ENCODE measurements at regions not wholly inside any gene's neighbourhood (a gene's known extent, or its start where the extent isn't known, plus 50 kb on each side); places are given as distances from the start of the nearest gene placed in this dataset.
"Not testable (repeated sequence)": the region's sequence is repeated elsewhere in the genome, so short reads cannot be mapped to it uniquely, and the experiment has no call there.

DNA sequence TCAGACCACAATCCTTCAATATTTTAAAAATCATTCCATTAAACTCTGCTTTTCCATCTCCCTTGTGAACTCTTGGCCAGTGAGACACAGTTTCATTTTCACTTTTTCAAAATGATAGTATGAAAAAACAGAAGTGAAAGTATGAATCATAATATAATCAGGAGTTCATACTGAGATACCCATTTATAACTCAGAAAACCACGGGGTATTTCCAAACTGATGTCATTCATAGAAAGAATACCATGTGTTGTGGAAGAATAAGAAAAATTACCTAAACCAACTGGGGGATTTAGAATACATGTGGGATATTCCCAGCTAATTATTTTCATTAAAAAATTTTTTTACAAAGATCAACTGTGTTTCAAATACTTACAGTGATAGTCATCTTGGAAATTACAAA, 149.9 kb downstream of the MRPL39 start:
- TF ChIP-seq EZH2 (IDR thresholded peaks at IDR 0.05), result no peak
- H3K4me3 ChIP-seq, result no peak overlapping the region
- DNase-seq (ENCODE audit: low read depth, low spot score), result no peak

DNA sequence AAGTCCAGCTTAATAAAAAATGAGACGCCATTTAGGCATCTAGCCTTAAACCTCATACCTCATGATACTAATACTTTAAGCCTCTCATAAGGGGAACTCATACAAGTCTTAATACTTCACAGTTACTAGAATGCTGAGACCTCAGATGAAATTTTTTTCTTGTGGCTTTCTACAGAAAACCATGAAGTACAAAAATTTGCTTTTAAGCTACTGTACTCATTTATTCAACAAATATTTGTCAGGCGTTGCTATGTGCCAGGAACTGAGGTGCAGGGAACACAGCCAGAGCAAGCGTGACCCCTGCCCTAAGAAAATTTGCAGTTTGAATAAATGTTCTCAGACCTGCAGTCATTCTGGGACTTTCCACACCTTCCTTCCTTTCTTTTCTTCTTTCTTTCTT, 150.6 kb downstream of the MRPL39 start:
- no peaks in the 10 kb centered on the region for H3K36me3 ChIP-seq (ENCODE audit: insufficient read depth, low read length)
- no peak for DNase-seq (ENCODE audit: low read depth, low spot score)
- H3K9ac ChIP-seq (ENCODE audit: insufficient read length), result no peak overlapping the region
- H3K27ac ChIP-seq, result no peak overlapping the region
- TF ChIP-seq FOXP2 (optimal IDR thresholded peaks at IDR 0.05; ENCODE audit: control extremely low read depth, extremely low read length, insufficient read depth) (no peak), POLR2AphosphoS5 (IDR thresholded peaks at IDR 0.05; ENCODE audit: borderline replicate concordance, low read depth, low read length) (no peak), EZH2 (IDR thresholded peaks at IDR 0.05) (no peak)
- no peaks in the 10 kb centered on the region for H3K9me3 ChIP-seq (ENCODE audit: low read depth, low read length)
- no peak overlapping the region for H3K4me3 ChIP-seq

More for the DNA sequence above, 149.9 kb downstream of the MRPL39 start:
- Histone ChIP-seq H3K36me3 (ENCODE audit: insufficient read depth, low read length) (no peaks in the 10 kb centered on the region), H3K9me3 (ENCODE audit: low read depth, low read length) (no peaks in the 10 kb centered on the region), H3K9ac (ENCODE audit: insufficient read length) (no peak overlapping the region), H3K27ac (no peak overlapping the region)

DNA sequence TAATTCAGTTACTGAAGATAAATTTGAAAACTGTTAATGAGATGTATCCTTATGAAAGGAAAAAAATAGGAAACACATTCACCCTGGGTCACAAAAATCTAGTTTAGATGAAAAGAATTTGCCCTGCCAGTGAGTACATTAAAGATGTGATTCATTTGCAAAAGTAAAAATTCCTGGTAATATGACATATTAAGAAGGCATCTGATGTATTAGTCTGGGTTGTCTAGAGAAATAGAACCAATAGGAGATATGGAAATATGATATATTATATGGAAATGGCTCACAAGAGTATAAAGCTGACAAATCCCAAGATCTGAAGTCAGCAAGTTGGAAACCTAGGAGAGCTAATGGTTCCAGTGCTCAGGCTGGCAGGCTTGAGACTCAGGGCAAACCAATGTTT, 153.8 kb downstream of the MRPL39 start:
- no peak overlapping the region for H3K9ac ChIP-seq (ENCODE audit: insufficient read length)
- no peak overlapping the region for H3K4me3 ChIP-seq
- H3K27ac ChIP-seq, result no peak overlapping the region
- H3K9me3 ChIP-seq (ENCODE audit: low read depth, low read length), result no peaks in the 10 kb centered on the region
- no peaks in the 10 kb centered on the region for H3K36me3 ChIP-seq (ENCODE audit: insufficient read depth, low read length)
- no peak for DNase-seq (ENCODE audit: low read depth, low spot score)
- TF ChIP-seq FOXP2 (optimal IDR thresholded peaks at IDR 0.05; ENCODE audit: control extremely low read depth, extremely low read length, insufficient read depth), result no peak
- TF ChIP-seq EZH2 (IDR thresholded peaks at IDR 0.05), result no peak
- TF ChIP-seq POLR2AphosphoS5 (IDR thresholded peaks at IDR 0.05; ENCODE audit: borderline replicate concordance, low read depth, low read length), result no peak

DNA sequence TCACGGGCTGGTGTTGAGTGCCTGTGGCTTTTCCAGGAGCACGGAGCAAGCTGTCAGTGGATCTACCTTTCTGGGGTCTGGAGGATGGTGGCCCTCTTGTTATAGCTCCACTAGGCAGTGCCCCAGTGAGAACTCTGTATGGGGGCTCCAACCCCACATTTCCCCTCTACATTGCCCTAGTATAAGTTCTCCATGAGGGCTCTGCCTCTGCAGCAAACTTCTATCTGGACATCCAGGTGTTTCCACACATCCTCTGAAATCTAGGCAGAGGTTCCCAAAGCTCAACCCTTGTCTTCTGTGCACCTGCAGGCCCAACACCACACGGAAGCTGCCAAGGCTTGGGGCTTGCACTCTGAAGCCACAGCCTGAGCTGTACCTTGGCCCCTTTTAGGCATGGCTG, 157.3 kb downstream of the MRPL39 start:
- no peaks in the 10 kb centered on the region for H3K36me3 ChIP-seq (ENCODE audit: insufficient read depth, low read length)
- no peak overlapping the region for H3K4me3 ChIP-seq
- no peaks in the 10 kb centered on the region for H3K9me3 ChIP-seq (ENCODE audit: low read depth, low read length)
- DNase-seq (ENCODE audit: low read depth, low spot score), result no peak
- no peak for TF ChIP-seq FOXP2 (optimal IDR thresholded peaks at IDR 0.05; ENCODE audit: control extremely low read depth, extremely low read length, insufficient read depth)
- TF ChIP-seq POLR2AphosphoS5 (IDR thresholded peaks at IDR 0.05; ENCODE audit: borderline replicate concordance, low read depth, low read length), result no peak
- no peak for TF ChIP-seq EZH2 (IDR thresholded peaks at IDR 0.05)
- H3K9ac ChIP-seq (ENCODE audit: insufficient read length), result no peak overlapping the region
- H3K27ac ChIP-seq, result no peak overlapping the region

DNA sequence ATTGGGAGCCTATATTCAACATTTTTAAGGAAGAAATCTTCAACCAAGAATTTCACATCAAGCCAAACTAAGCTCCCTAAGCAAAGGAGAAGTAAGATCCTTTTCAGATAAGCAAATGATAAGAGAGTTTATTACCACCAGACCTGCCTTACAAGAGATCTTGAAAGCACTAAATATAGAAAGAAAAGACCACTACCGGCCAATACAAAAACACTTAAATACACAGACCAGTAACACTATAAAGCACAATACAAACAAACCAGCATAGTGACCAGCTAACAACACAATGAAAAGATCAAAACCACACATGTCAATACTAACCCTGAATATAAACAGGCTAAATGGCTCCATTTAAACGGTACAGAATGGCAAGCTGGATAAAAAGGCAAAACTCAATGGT, 165.4 kb downstream of the MRPL39 start:
- Histone ChIP-seq H3K9ac (ENCODE audit: insufficient read length) (no peak overlapping the region), H3K4me3 (no peak overlapping the region), H3K27ac (no peak overlapping the region), H3K36me3 (ENCODE audit: insufficient read depth, low read length) (no peaks in the 10 kb centered on the region), H3K9me3 (ENCODE audit: low read depth, low read length) (no peaks in the 10 kb centered on the region)
- no peak for DNase-seq (ENCODE audit: low read depth, low spot score)
- TF ChIP-seq FOXP2 (optimal IDR thresholded peaks at IDR 0.05; ENCODE audit: control extremely low read depth, extremely low read length, insufficient read depth) (no peak), EZH2 (IDR thresholded peaks at IDR 0.05) (no peak), POLR2AphosphoS5 (IDR thresholded peaks at IDR 0.05; ENCODE audit: borderline replicate concordance, low read depth, low read length) (no peak)

DNA sequence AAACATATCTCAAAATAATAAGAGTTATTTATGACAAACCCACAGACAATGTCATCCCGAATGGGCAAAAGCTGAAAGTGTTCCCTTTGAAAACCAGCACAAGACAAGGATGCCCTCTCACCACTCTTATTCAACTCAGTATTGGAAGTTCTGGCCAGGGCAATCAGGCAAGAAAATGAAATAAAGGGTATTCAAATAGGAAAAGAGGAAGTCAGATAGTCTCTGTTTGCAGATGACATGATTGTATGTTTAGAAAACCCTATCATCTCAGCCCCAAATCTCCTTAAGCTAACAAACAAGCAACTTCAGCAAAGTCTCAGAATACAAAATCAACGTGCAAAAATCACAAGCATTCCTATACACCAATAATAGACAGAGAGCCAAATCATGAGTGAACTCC, 169.8 kb downstream of the MRPL39 start:
- H3K9ac ChIP-seq (ENCODE audit: insufficient read length); H3K36me3 ChIP-seq (ENCODE audit: insufficient read depth, low read length); H3K27ac ChIP-seq: not testable (repeated sequence)

DNA sequence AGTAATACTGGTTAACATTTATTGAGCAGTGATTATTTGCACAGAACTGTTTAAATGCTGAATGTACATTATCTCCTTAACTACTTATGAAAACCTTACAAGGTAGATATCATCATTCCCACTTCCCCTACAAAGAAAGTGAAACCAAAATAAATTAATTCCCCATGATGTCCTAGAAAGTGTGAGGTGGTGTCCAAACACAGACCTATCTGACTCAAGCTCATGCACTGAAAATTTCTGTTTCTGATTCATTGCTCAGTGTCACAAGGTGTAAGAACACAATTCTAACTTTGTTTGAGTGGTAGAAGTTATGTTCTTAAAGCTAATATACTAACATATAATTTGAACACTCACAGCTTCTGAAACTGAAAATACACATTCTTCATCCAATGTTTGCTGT, 178.7 kb downstream of the MRPL39 start:
- Histone ChIP-seq H3K36me3 (ENCODE audit: insufficient read depth, low read length) (no peaks in the 10 kb centered on the region), H3K4me3 (no peak overlapping the region), H3K9ac (ENCODE audit: insufficient read length) (no peak overlapping the region), H3K27ac (no peak overlapping the region), H3K9me3 (ENCODE audit: low read depth, low read length) (no peaks in the 10 kb centered on the region)
- DNase-seq (ENCODE audit: low read depth, low spot score), result no peak
- TF ChIP-seq POLR2AphosphoS5 (IDR thresholded peaks at IDR 0.05; ENCODE audit: borderline replicate concordance, low read depth, low read length) (no peak), FOXP2 (optimal IDR thresholded peaks at IDR 0.05; ENCODE audit: control extremely low read depth, extremely low read length, insufficient read depth) (no peak), EZH2 (IDR thresholded peaks at IDR 0.05) (no peak)

More for the DNA sequence above, 169.8 kb downstream of the MRPL39 start:
- not testable (repeated sequence) for DNase-seq (ENCODE audit: low read depth, low spot score); H3K9me3 ChIP-seq (ENCODE audit: low read depth, low read length); H3K4me3 ChIP-seq

DNA sequence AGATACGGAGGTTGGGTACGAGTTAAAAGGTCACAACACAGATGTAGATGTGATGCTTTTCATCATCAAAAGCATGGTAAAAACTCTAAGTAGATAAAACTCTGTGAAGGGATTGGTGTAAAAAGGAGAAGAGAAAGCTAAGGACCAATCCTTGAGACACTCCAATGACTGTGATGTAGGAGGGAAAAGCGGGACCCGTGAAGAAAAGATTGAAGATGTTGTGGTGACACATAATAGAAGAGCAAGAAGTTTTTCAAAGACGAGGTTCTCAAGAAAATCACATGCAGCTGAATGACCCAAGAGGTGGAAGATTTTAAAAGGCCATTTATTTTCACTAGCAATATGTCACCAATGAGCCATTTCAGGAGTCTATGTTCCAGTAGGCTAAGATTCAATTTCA, 179.5 kb downstream of the MRPL39 start:
- DNase-seq (ENCODE audit: low read depth, low spot score), result no peak
- Histone ChIP-seq H3K27ac (no peak overlapping the region), H3K36me3 (ENCODE audit: insufficient read depth, low read length) (no peaks in the 10 kb centered on the region), H3K9ac (ENCODE audit: insufficient read length) (no peak overlapping the region), H3K9me3 (ENCODE audit: low read depth, low read length) (no peaks in the 10 kb centered on the region), H3K4me3 (no peak overlapping the region)
- no peak for TF ChIP-seq FOXP2 (optimal IDR thresholded peaks at IDR 0.05; ENCODE audit: control extremely low read depth, extremely low read length, insufficient read depth)
- TF ChIP-seq EZH2 (IDR thresholded peaks at IDR 0.05), result no peak
- no peak for TF ChIP-seq POLR2AphosphoS5 (IDR thresholded peaks at IDR 0.05; ENCODE audit: borderline replicate concordance, low read depth, low read length)

DNA sequence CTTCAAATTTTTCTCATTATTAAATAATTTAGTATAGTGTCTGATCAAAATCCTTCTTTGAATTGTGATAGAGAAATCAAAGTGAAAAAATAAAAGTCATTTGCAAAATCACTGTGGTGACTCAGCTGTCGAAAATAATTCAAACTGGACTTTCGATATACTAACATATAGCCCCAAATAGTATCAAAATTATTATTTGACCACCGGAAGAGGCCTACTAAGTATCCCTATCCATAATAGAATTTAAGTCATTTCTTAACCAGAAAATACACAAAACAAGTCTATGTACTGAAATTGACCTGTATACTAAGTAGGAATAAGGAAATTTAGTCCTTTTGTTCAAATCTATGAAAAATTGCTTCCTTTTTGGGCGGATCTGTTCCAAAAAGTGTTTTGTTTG, 180.7 kb downstream of the MRPL39 start:
- DNase-seq (ENCODE audit: low read depth, low spot score), result no peak
- H3K4me3 ChIP-seq, result no peak overlapping the region

More for the DNA sequence above, 180.7 kb downstream of the MRPL39 start:
- TF ChIP-seq EZH2 (IDR thresholded peaks at IDR 0.05), result no peak
- no peak for TF ChIP-seq POLR2AphosphoS5 (IDR thresholded peaks at IDR 0.05; ENCODE audit: borderline replicate concordance, low read depth, low read length)
- TF ChIP-seq FOXP2 (optimal IDR thresholded peaks at IDR 0.05; ENCODE audit: control extremely low read depth, extremely low read length, insufficient read depth), result no peak
- Histone ChIP-seq H3K36me3 (ENCODE audit: insufficient read depth, low read length) (no peaks in the 10 kb centered on the region), H3K27ac (no peak overlapping the region), H3K9me3 (ENCODE audit: low read depth, low read length) (no peaks in the 10 kb centered on the region), H3K9ac (ENCODE audit: insufficient read length) (no peak overlapping the region)

Measured in SK-N-MC (cell line).